NCI-H69 (cell line): ENCODE measurements at regions not wholly inside any gene's neighbourhood (a gene's known extent, or its start where the extent isn't known, plus 50 kb on each side); places are given as distances from the start of the nearest gene placed in this dataset.

ENCODE experiments used
- DNase-seq: peaks from one replicate; lab custom pipeline; 2025; lab: John Stamatoyannopoulos, UW

DNA sequence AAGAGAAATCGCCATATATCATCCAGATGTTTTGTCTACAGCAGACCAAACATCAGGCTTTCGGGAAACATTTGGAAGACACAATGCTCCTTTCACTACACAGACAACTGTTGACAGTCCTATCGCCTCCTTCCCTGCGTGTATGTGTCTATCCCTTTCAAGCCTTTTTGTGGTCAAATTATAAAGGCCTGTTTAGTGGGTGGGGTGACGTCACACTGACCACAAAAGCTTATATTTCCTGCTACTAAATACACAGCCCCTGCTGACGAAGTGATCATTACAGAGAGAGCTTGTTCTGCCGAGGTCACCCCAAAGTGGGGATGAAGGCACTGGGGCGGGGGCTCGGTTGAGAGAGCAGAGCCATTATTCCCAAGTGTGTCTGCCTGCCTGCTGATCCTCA is 302.7 kb upstream of the TNP1 start:
- DNase-seq: peak; percentile 81

GRCh38 chr2:217160978-217161973 is 301.4 kb upstream of the TNP1 start:
- peak; percentile 24 for DNase-seq

DNA sequence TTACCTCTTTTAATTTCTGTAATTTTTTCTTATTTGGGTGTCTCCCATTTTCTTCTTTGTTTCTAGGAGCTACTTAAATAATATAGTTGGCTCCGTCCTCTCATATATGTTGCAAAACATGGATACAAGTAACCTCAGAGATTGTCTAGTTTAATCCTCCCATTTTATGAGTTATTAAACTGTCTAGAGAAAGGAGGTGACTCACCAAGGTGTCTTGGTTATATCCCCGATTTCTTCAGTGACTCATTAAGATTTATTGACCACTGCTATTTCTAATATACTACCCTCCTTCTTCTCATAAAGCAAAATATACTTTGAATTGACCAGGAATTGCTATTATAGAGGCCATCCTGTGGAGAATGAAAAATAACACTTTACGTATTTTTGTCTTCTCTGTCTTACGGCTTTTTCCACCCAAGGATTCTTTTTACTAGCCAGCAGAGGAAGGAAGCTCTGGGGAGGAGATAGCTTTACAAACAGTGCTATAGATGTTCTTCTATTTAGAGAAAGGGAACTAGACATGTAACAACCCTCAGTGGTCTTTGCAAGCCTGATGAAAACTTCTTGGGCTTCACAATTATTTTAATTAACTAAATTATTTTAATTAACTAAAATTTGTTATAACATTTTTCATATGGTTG is 300.4 kb upstream of the TNP1 start:
- no peak for DNase-seq

DNA sequence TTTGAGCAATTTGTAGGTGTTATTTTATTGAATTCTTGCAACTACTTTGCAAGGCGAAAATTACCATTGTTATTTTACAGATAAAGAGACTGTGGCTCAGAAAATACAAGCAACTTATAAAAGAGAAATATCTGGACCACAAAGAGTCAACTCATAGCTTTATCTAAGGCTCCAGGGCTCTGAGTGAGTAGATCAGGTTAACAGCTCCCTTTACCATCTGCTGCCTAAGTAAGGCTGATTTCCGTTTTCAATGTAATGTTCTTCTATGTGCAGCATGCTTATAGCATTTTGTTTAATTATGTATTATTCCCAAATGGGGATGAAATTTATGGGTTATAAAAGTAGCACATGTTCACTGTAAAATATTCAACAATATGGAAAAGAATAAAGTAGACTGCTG is 299.1 kb upstream of the TNP1 start:
- DNase-seq: no peak

GRCh38 chr2:217157581-217157980 is 297.7 kb upstream of the TNP1 start:
- no peak for DNase-seq

DNA sequence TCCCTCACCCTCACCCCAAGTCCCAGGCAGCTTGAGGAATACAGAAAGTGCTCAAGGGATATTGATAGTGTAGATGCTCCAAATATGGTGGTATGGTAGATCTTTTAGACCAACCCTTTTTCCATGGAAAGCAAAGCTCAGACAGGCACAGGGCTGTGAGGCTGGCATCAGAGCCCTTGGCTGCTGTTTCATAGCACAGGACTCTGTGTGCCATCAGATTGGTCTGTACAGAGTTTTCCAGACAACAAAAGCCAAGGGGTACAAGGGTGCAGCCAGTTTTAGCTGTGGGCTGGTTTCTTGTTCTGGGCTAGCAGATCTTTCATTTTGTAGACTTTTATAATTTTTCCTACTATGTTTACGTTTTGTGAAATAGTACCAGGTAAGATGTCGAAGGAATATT is 296.9 kb upstream of the TNP1 start:
- no peak for DNase-seq

DNA sequence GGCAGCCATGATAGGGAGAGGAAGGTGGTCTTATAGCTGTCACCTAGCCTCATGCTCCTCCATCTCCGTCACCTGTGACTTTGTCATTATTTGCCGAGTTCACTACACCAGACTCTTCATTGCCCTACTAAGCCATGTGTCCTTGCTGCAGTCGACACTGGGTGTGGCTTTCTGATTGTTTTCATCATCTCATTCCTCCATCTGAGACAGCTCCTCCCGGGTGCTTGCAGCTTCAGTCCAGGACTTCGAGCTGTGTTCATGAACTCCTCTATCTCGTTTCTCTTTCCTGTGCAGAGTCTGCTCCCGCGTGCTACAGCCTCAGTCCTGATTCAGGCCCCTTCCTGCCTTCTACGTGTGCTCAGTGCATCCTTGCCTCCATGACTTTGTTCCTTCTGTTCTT is 295.1 kb upstream of the TNP1 start:
- no peak for DNase-seq

- no peak for DNase-seq
These were observed 293.6 kb upstream of the TNP1 start for GRCh38 chr2:217153510-217153909.

DNA sequence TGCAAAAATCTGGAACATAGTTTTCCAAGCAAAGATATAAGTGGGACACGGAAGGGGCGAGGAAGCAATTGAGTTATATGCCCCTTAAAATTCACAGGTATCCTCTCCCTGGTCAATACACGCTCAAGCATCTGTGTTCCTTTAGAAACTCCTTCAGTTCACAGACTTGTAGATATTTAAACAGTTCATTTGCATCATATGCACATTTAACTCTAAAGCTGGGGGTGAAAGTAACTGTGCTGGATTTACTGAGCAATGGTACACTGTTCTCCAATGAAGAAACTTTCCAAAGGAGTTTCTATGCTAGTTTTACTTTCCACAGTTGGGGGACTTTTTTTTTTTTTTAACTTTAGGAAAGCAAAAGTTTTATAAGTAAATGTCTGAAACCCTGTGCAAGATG is 293.0 kb upstream of the TNP1 start:
- no peak for DNase-seq

- DNase-seq: peak; percentile 82
These were observed 291.8 kb upstream of the TNP1 start for GRCh38 chr2:217151509-217152206.

DNA sequence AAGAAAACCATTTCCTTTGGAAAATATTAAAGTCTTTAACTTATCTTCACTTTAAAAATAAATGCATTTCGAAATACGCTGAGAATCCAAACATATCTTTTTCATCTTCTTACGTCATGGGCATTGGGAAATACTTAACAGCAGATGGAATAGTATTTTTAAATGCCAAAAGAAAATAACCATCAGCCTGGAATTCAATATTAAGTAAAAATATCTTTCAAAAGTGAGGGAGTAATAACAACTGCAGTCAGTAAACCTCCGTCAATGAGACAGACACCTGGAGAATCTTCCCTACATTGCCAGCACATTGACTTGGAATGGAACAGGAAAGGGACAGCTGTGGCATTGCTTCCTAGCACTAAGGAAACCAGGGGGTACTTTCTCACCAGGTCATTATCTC is 290.4 kb upstream of the TNP1 start:
- no peak for DNase-seq

GRCh38 chr2:217149087-217149660 is 289.3 kb upstream of the TNP1 start:
- no peak for DNase-seq

DNA sequence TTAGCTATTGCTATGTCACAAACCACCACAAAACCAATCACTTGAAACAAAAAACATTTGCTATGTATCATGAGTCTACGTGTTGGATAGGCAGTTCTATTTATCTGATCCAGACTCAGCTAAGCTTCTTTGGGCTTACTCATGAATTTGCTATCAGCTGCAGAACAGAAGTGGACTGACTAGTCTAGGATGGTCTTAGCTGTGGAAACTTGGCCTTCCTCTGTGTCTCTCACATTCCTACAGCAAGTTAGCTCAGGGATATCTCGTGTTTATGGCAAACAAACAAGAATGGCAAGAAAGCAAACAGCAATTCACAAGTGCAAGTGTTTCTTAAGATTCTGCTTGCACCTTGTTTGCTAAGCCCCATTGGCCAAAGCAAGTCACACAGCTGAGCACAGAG is 288.0 kb upstream of the TNP1 start:
- DNase-seq: no peak

GRCh38 chr2:217146956-217147355 is 287.1 kb upstream of the TNP1 start:
- no peak for DNase-seq

DNA sequence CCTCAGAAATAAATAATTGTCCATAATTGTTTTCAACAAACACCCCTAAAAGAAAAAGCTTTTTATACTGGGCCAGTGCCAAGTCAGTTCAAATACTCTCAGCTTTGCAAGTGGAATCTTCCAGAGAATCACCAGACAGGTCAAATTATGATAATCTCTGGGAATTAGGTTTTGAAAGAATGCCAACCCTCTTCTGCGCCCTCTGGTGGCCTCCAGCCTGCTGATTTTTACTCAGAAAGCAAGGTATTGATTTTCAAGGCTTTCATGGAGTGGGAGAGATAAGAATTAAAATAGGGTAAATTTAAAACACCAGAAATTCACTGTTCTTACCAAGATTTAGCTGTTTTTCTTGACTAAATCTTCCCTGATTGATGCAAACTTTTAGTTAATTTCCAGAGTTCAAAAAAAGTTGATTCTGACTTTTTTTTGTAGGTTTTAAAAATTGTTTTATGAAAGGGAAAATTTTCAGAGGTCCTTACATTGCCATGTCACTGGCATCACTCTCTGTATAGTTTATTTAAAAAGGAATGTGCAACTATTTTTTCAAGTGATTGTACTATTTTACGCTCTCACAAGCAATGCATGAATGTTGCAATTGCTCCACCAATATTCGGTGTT is 282.9 kb upstream of the TNP1 start:
- DNase-seq: peak; percentile 54

DNA sequence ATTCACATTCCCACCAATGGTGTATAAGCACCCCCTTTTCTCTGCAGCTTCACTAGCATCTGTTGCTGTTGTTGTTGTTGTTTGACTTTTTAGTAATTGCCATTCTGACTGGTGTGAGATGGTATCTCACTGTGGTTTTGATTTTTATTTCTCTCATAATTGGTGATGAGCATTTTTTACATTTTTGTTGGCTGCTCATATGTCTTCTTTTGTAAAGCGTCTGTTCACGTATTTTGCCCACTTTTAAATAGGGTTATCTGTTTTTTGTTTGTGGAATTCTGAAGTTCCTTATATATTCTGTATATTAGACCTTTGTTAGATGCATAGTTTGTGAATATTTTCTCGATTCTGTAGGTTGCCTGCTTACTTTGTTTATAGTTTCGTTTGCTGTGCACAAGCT is 278.4 kb upstream of the TNP1 start:
- no peak for DNase-seq

GRCh38 chr2:217127744-217128143 is 267.9 kb upstream of the TNP1 start:
- peak; percentile 96 for DNase-seq

- peak; percentile 7 for DNase-seq
These were observed 265.1 kb upstream of the TNP1 start for GRCh38 chr2:217125014-217125413.

- no peak for DNase-seq
These were observed 264.2 kb upstream of the TNP1 start for GRCh38 chr2:217124050-217124449.

GRCh38 chr2:217121565-217121964 is 261.7 kb upstream of the TNP1 start:
- DNase-seq: peak; percentile 7

DNA sequence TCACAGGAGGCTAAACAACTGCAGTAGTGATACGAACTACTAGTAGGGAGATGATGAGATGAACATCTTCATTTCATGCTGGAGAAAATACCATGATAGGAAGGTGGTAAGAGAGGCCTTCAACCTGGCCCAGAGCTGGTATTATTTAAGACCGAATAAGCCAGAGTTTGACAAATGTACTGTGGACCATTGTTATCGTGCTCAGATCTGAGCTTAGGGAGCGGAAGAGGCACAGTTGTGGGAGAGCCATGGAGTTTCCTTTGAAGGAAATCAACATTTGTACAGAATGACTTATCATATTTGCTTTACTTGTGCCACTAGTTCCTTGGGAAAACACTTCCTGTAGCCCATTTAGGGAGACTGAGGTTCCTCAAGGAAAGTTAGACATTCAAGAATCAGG is 260.6 kb upstream of the TNP1 start:
- peak; percentile 5 for DNase-seq
